HCT116 (cell line): ENCODE measurements at regions not wholly inside any gene's neighbourhood (a gene's known extent, or its start where the extent isn't known, plus 50 kb on each side); places are given as distances from the start of the nearest gene placed in this dataset.

Source experiments
- ATAC-seq: fragments of 200-7000 bp; cut with Tn5 transposase; 2 replicates; pipeline ENCODE4 v1.9.1; 2020; ENCODE audit warnings: mild to moderate bottlenecking, moderate library complexity
- BruUV-seq: library from RNA; stranded (reverse); fragments of 400-500 nt; replicated peaks from 2 replicates; lab custom pipeline; 2021; lab: Mats Ljungman, UMichigan
- CTCF ChIA-PET: fragments of 300-600 bp; sonication (Branson Sonifier 250); formaldehyde crosslinking; loops from one replicate; lab custom pipeline; 2021; ENCODE audit warnings: antibody characterized with exemption; lab: Charles Lee
- POLR2A ChIA-PET: fragments of 300-600, 350-600 bp; sonication (Branson Sonifier 250); formaldehyde crosslinking; loops from one replicate; lab custom pipeline; 2021; ENCODE audit warnings: antibody characterized with exemption; lab: Charles Lee
- RAD21 ChIA-PET, 2 experiments: fragments of 300-600 bp; sonication (Branson Sonifier 250); formaldehyde crosslinking; loops; one replicate each; lab custom pipeline; 2023; ENCODE audit warnings: low total read pairs in 2 of 2; ENCODE audit not compliant: uncharacterized antibody in 2 of 2, unreplicated experiment in 2 of 2, low non-redundant PET in 1 of 2; lab: Charles Lee
- DNase-seq: peaks from one replicate; pipeline ENCODE4 v3.0.0-alpha.2; 2010; ENCODE audit warnings: low read depth, low spot score
- H2AFZ ChIP-seq: fragments of 200-600 bp; shearing (Covaris generic), sonication (generic); 2 replicates; pipeline ENCODE4 v1.6.1; 2017; ENCODE audit warnings: low read depth, mixed run types, mixed read lengths, antibody characterized with exemption, low read length; ENCODE audit not compliant: poor library complexity, severe bottlenecking
- H3K27ac ChIP-seq: 2 replicates; pipeline ENCODE4 v1.5.1; 2012; ENCODE audit warnings: low read depth, low read length
- H3K27me3 ChIP-seq: fragments of 200-600 bp; sonication (generic); 2 replicates; pipeline ENCODE4 v1.6.1; 2016; ENCODE audit warnings: mixed run types, low read length, mixed read lengths; ENCODE audit not compliant: insufficient read depth
- H3K36me3 ChIP-seq, 2 experiments: fragments of 200-500 bp in 1 of 2; fragments of 200-600 bp in 1 of 2; sonication (Bioruptor generic) in 1 of 2; sonication (generic) in 1 of 2; 2 replicates each; pipeline versions ENCODE4 v1.5.1 to v1.6.1; 2014 to 2016; ENCODE audit warnings: low read length in 2 of 2, inconsistent platforms in 1 of 2, mixed read lengths in 1 of 2, mixed run types in 1 of 2; ENCODE audit not compliant: insufficient read depth in 2 of 2, control insufficient read depth in 1 of 2
- H3K4me1 ChIP-seq, 2 experiments: fragments of 200-600 bp in 1 of 2; sonication (generic) in 1 of 2; 2 replicates each; pipeline versions ENCODE4 v1.5.1 to v1.6.1; 2012 to 2017; ENCODE audit warnings: low read length in 2 of 2, inconsistent platforms in 1 of 2, mild to moderate bottlenecking in 1 of 2, mixed read lengths in 1 of 2, mixed run types in 1 of 2, moderate library complexity in 1 of 2; ENCODE audit not compliant: insufficient read depth in 2 of 2, control insufficient read depth in 1 of 2
- H3K4me2 ChIP-seq: fragments of 200-600 bp; sonication (generic); 2 replicates; pipeline ENCODE4 v1.6.1; 2017; ENCODE audit warnings: mixed run types, low read length, mixed read lengths
- H3K4me3 ChIP-seq, 2 experiments: fragments of 200-600 bp in 1 of 2; sonication (generic) in 1 of 2; replicated peaks in 1 of 2; 2 replicates each; pipeline ENCODE4 v1.5.1; 2011 to 2016; ENCODE audit warnings: low read length in 2 of 2, control low read depth in 1 of 2, low read depth in 1 of 2, mild to moderate bottlenecking in 1 of 2, mixed read lengths in 1 of 2, mixed run types in 1 of 2
- H3K79me2 ChIP-seq: fragments of 200-600 bp; sonication (generic); 2 replicates; pipeline ENCODE4 v1.6.1; 2017; ENCODE audit warnings: mild to moderate bottlenecking, mixed run types, low read length, moderate library complexity, mixed read lengths; ENCODE audit not compliant: insufficient read depth
- H3K9ac ChIP-seq: fragments of 200-600 bp; sonication (generic); 2 replicates; pipeline ENCODE4 v1.6.1; 2016; ENCODE audit warnings: low read length, mixed read lengths
- H3K9me2 ChIP-seq: fragments of 200-600 bp; sonication (generic), shearing (Covaris generic); 2 replicates; pipeline ENCODE4 v1.6.1; 2017; ENCODE audit warnings: mixed run types, mild to moderate bottlenecking, moderate library complexity; ENCODE audit not compliant: insufficient read depth
- H3K9me3 ChIP-seq, 2 experiments: fragments of 200-500 bp in 1 of 2; fragments of 200-600 bp in 1 of 2; sonication (Bioruptor generic) in 1 of 2; sonication (generic) in 1 of 2; 2 replicates each; pipeline ENCODE4 v1.6.1; 2014 to 2017; ENCODE audit warnings: low read length in 2 of 2, mixed read lengths in 2 of 2, inconsistent platforms in 1 of 2, low read depth in 1 of 2, mild to moderate bottlenecking in 1 of 2, mixed run types in 1 of 2, moderate library complexity in 1 of 2; ENCODE audit not compliant: control insufficient read depth in 1 of 2, insufficient read depth in 1 of 2
- H4K20me1 ChIP-seq: fragments of 200-600 bp; sonication (generic), shearing (Covaris generic); 2 replicates; pipeline ENCODE4 v1.6.1; 2017; ENCODE audit warnings: mixed run types, mild to moderate bottlenecking, moderate library complexity; ENCODE audit not compliant: insufficient read depth
- CBX3 ChIP-seq: IDR thresholded peaks from 2 replicates; pipeline ENCODE4 v1.6.1; 2012; ENCODE audit warnings: low read depth
- CEBPB ChIP-seq: IDR thresholded peaks from 2 replicates; pipeline ENCODE4 v1.6.1; 2012; ENCODE audit warnings: low read depth
- CTCF ChIP-seq, 3 experiments: fragments of 200-600 bp in 1 of 3; sonication (generic) in 1 of 3; IDR thresholded peaks in 2 of 3; conservative IDR thresholded peaks in 1 of 3; 2 replicates each; pipeline ENCODE4 v1.5.1; 2012 to 2017; ENCODE audit warnings: low read depth in 2 of 3, low read length in 2 of 3, antibody characterized with exemption in 1 of 3, borderline replicate concordance in 1 of 3, control low read depth in 1 of 3, mild to moderate bottlenecking in 1 of 3, mixed read lengths in 1 of 3, mixed run types in 1 of 3, moderate library complexity in 1 of 3; ENCODE audit not compliant: insufficient read depth in 1 of 3
- EGR1 ChIP-seq: IDR thresholded peaks from 2 replicates; pipeline ENCODE4 v1.6.1; 2012; ENCODE audit warnings: low read depth
- ELF1 ChIP-seq: IDR thresholded peaks from 2 replicates; pipeline ENCODE4 v1.6.1; 2012; ENCODE audit warnings: low read depth, borderline replicate concordance
- FOSL1 ChIP-seq: IDR thresholded peaks from 2 replicates; pipeline ENCODE4 v1.6.1; 2012; ENCODE audit warnings: low read depth
- JUND ChIP-seq: IDR thresholded peaks from 2 replicates; pipeline ENCODE4 v1.6.1; 2012
- MAX ChIP-seq: IDR thresholded peaks from 2 replicates; pipeline ENCODE4 v1.6.1; 2012
- POLR2A ChIP-seq: IDR thresholded peaks from 2 replicates; pipeline ENCODE4 v1.7.0; 2011; ENCODE audit warnings: borderline replicate concordance; ENCODE audit not compliant: insufficient read depth, insufficient read length; ENCODE audit errors: extremely low read depth
- POLR2AphosphoS5 ChIP-seq: IDR thresholded peaks from 2 replicates; pipeline ENCODE4 v1.6.1; 2011; ENCODE audit warnings: mild to moderate bottlenecking, low read depth, low read length, moderate library complexity
- RAD21 ChIP-seq: IDR thresholded peaks from 2 replicates; pipeline ENCODE4 v1.6.1; 2012; ENCODE audit warnings: low read depth, mild to moderate bottlenecking
- REST ChIP-seq: IDR thresholded peaks from 2 replicates; pipeline ENCODE4 v1.6.1; 2012; ENCODE audit warnings: low read depth
- TCF7L2 ChIP-seq: IDR thresholded peaks from 2 replicates; pipeline ENCODE4 v1.7.0; 2011; ENCODE audit warnings: borderline replicate concordance, inconsistent platforms; ENCODE audit not compliant: insufficient read depth, insufficient read length; ENCODE audit errors: extremely low read depth
- YY1 ChIP-seq: IDR thresholded peaks from 2 replicates; pipeline ENCODE4 v1.6.1; 2011; ENCODE audit warnings: low read length, low read depth, moderate library complexity, mild to moderate bottlenecking; ENCODE audit not compliant: insufficient replicate concordance; ENCODE audit errors: extremely low read depth
- ZBTB33 ChIP-seq: IDR thresholded peaks from 2 replicates; pipeline ENCODE4 v1.6.1; 2011; ENCODE audit warnings: mild to moderate bottlenecking, low read length, moderate library complexity; ENCODE audit not compliant: insufficient replicate concordance; ENCODE audit errors: extremely low read depth
- ZNF274 ChIP-seq: fragments of 200-500 bp; sonication (Bioruptor generic); IDR thresholded peaks from 2 replicates; pipeline ENCODE4 v1.6.1; 2014; ENCODE audit warnings: mild to moderate bottlenecking, low read depth, low read length, inconsistent platforms
- intact Hi-C: fragments of 100-400 bp; cut with micrococcal nuclease; formaldehyde crosslinking; loops from 2 replicates; pipeline ENCODE4 v1.10.0; 2022

- no peaks in the 10 kb centered on the region for H3K4me1 ChIP-seq
- ChIA-PET POLR2A (no interaction called here), CTCF (no interaction called here), RAD21 (no interaction called here)
- H2AFZ ChIP-seq = no peak overlapping the region
- no peaks in the 10 kb centered on the region for H3K27me3 ChIP-seq
- H3K9me2 ChIP-seq = no peaks in the 10 kb centered on the region
- H3K36me3 ChIP-seq = no peaks in the 10 kb centered on the region
- no peak overlapping the region for H3K27ac ChIP-seq
- ATAC-seq (no peak), DNase-seq (no peak)
- no peak overlapping the region for H3K4me2 ChIP-seq
- no TSS peak for BruUV-seq
- H4K20me1 ChIP-seq = no peaks in the 10 kb centered on the region
- intact Hi-C loops = no loop called here
- no peak for TF ChIP-seq ELF1
- no peak for TF ChIP-seq CEBPB
- no peak for TF ChIP-seq POLR2AphosphoS5
- no peak for TF ChIP-seq FOSL1
- TF ChIP-seq ZNF274 = no peak
- no peak for TF ChIP-seq CTCF (IDR thresholded peaks at IDR 0.05 in 2 of 3, conservative IDR thresholded peaks at IDR 0.05 in 1 of 3; ENCODE audit: borderline replicate concordance in 1 of 3, insufficient read depth in 1 of 3, low read depth in 2 of 3, low read length in 2 of 3)
- no peak for TF ChIP-seq RAD21
- TF ChIP-seq CBX3 = no peak
- TF ChIP-seq ZBTB33 = no peak
- no peak for TF ChIP-seq REST
- TF ChIP-seq TCF7L2 = no peak
- no peak for TF ChIP-seq POLR2A
- TF ChIP-seq MAX = no peak
- no peak for TF ChIP-seq YY1
- no peak for TF ChIP-seq EGR1
- no peak for TF ChIP-seq JUND
- no peaks in the 10 kb centered on the region for H3K79me2 ChIP-seq
- no peak overlapping the region for H3K9ac ChIP-seq
- no peaks in the 10 kb centered on the region for H3K9me3 ChIP-seq
- H3K4me3 ChIP-seq = no peak overlapping the region
Observed at GRCh38 chr7:35336444-35336843, 82.5 kb upstream of the TBX20 start.
